NOMO-1 treated with DMSO at 0.1 percent for 48 hours (cell line): ENCODE measurements at regions not wholly inside any gene's neighbourhood (a gene's known extent, or its start where the extent isn't known, plus 50 kb on each side); places are given as distances from the start of the nearest gene placed in this dataset.

Source experiments
- DNase-seq: peaks from one replicate; lab custom pipeline; 2025; ENCODE audit not compliant: unreplicated experiment; lab: John Stamatoyannopoulos, UW

- peak; percentile 19 for DNase-seq
Observed at GRCh38 chr2:18749912-18750526, 160.7 kb upstream of the NT5C1B start.

GRCh38 chr2:18745431-18746272 lies 156.3 kb upstream of the NT5C1B start:
- no peak for DNase-seq

DNA sequence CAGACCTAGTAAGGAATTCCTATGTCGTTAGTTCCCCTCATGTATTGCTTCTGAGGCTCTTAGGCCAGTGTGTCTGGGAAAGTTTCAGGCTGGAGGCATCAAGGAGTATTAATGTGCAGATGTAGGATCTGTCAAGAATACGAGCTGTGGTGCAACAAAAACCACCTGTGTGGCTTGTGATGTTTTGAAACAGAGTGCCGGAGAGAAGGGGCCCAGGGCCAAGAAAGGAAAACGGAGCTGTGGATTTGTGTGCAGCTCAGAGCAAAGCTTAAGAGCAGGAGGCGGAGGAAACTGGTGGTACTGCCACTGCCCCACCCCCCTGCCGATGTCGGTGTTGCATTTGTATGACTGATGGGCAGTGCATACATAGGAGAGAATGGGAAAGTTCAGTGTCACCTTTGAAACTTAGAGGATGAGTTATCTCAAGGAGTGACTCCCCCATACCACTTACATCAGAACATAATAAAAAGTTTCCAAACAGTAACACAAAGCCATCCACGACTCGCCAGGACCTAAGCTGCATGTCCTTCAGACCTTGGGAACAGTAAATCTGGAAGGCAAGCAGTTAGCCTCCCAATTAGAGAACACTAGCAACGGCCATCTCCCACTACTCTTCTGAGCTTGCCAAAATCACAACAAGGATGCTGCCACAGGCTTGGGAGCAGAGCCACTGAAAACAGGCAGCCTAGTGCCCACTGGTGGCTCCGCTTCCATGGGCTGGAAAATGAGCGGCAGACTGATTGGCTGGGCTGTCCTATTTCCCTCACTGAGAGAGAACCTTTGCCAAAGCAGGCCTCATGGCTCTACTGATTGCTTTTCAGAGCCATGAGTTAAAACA lies 152.7 kb upstream of the NT5C1B start:
- DNase-seq = no peak

GRCh38 chr2:18741191-18741590 lies 151.8 kb upstream of the NT5C1B start:
- no peak for DNase-seq

DNA sequence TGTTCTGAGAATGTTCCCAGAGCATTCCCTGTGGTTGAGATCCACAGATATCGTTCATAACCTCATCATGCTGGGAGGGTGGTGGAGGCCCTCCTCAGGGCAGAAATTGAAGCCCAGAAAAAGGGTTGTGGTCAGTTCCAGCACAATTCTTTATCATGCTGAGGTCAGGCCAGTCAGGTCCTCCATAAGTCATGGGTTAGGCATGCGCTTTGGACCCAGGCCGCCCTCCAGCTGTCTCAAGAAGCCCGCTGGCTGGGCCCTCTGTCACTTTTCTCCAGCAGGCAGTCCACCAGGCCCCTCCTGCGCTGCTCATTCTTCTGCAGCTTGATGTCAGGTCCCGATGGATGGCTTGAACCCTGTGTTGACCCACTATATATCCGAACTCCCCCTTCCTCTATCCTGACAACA lies 151.1 kb upstream of the NT5C1B start:
- no peak for DNase-seq

DNA sequence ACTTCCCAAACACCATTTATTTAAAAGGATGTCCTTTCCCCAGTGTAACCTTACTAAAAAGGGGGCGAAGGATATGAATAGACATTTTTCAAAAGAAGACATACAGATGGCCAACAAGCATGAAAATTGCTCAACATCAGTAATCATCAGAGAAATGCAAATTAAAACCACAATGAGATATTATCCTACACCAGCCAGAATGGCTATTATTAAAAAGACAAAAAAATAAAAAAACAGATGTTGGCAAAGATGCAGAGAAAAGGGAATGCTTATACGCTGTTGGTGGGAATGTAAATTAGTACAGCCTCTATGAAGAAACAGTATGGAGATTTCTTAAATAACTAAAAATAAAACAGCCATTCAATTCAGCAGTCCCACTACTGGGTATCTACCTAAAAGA lies 142.3 kb upstream of the NT5C1B start:
- DNase-seq = no peak

DNA sequence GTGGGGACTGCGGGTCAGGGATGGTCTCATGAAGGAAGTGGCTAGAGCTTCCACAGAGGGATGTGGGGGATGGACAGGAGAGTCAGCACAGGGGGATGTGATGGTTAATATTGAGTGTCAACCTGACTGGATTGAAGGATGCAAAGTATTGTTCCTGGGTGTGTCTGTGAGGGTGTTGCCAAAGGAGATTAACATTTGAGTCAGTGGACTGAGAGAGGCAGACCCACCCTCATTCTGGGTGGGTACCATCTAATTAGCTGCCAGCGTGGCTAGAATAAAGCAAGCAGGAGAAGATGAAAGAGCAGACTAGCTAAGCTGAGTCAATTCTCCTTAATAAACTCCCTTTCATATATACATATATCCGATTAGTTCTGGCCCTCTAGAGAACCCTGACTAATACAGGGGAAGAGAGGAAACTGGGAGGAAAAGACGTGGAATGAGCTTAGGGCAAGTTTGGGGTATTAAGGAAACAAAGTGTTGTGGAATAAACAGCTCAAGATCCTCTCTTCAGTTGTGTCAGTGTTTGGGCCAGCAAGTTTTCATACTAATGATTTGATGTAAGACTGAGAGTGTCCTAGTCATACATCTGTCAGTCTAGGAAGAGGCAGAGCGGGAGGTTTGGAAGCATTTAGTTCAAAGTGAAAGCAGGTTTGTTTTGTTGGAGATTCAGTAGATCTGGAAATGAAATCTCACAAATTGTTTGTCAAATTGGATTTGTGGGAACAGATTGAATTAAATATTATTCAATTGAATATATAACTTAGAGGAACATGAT lies 135.2 kb upstream of the NT5C1B start:
- no peak for DNase-seq

DNA sequence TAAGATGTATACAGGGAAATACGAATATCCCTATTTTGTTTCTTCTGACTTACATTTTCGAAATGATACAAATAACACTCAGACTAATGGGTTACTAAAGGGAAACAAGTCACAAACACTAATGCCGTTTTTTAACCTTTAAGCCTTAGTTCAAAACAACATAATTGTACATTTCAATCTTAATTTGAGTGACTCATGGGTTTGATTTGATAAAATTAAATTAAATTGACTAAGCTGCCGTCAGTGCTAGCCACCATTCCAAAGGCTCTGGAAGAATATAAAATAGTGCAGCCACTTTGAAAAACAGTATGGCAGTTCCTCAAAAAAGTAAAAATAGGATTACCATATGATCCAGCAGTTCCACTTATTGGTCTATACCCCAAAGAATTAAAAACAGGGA lies 133.8 kb upstream of the NT5C1B start:
- DNase-seq = no peak

DNA sequence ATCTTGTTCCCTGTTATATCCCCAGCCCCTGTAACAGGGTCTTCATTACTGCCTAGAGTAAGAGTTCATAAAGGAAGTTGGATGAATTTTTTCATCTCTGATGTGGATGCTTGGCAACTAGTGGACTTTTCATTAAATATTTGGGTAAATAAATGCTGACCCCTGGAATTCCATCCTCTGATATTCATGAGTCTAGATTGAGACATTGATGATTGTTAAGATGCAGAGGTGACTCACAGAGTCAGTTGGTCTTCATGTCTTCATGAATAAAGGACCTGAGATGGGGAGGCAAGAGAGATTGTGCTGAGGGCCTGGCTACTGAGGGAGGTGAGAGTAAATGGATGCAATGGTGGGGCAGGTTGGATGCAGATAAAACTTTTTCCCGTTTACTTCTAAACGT lies 132.7 kb upstream of the NT5C1B start:
- no peak for DNase-seq

DNA sequence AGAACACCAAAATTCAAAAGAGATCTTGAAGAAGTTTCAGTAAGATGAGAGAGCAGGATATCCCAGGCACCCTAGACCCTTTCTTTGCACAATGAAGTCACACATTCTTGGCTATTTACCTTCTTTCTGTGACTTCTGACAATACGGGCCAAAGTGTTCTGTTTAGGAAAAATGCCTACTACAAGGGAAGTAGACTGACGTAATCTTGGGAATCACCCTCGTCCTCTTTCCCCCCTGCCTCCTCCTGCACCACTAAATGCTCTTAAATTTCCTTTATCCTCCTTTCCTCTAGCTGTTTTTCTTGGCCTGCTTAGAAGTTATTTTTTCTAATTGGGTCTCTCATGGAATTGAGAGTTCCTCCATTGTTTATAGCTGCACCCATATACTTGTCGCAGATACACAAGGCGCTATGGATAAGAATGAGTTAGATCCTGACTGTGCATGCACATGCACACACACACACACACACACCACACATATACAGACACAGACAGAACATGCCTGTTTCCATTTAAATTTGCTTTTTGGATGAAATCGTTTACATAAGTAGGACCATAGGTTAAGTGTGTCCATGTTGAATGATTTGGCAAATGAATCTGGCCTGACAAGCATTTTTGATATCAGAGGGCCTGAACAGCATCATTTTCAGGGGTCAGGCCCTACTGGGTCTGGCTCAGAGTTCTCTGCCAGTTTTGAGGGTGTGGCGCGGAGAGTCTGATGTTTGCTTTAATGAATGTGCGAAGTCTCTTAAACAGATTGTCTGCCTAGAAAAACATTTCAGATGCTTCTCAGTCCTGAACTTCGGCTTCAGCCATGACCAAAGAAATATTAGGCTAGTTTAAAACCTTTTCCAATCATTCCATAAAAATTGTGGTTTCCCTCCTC lies 131.9 kb upstream of the NT5C1B start:
- no peak for DNase-seq

DNA sequence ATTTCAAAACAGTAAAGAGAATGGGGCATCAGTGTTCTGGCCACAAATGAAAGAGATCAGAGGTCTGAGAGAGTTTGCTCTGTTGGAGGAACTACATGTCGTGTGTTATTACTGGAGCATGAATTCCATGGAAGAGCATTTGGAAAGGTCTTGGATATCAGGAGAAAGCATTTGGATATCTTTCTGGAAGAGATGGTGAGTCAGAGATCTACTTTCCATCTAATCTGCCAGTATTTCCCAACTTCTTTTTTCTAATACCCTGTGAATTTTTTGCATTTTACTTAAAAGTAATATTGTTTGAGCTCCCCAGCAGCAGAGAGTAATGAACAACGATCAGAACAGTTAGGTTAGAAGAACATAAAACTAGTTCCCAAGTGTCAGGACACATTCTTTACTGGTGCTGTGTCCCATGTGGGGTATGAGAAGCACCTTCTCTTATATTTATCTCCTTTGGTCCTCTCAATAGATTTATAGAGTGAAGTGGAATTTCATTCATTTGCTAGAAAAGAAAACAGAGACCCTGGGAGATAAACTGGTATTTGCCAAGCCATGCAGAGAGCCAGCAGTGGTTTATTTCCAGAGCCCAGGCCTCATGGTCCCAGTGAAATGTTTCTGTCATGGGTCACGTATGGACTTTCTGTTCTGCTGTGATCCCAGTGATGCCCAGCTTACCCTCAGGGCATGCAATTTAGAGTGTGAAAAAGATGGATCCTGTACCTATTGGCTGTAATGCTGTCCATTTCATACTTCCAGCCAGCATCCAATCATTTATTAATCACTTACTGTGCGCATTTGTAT lies 130.8 kb upstream of the NT5C1B start:
- DNase-seq = no peak

DNA sequence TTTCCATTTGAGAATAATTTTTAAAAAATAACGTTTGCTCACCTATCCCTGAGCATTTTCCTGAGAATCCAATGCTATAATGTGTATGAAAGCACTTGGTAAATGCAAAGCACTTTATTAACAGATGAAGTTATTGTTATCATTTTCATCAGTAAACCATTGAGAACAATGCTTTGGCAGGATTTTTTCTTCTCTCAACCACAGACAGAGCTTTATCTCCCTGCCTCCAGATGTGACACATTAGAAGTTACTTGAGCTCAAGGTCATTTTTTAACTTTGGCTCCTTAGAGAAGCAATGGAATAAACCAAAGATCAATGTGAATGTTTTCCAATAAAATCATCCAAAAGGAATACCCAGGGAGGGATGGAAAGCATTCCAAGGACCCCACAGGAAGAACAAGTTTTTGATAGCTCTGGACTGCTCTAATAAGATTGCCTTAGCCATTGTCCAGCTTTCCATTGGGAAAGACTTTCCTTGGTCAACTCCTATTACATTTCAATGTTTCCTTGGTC lies 118.9 kb upstream of the NT5C1B start:
- DNase-seq = no peak

DNA sequence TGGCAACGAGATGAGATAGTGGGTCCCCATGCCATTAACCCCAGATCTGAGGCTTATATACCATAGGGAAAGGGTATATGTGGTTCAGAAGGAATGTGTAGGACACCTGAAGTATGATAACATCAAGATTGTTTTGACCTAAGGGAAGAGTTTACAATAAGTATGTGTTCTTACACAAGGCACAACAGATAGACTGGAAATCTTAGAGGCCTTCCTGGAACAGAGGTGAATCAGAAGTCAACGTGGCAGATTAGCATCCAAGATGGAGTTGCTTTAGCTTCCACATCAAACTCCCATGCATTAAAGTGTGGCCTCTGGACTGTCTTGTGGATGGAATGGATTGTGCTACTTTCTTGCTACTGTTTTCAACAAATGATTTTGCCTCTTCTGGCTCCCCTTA lies 116.6 kb upstream of the NT5C1B start:
- no peak for DNase-seq

- no peak for DNase-seq
Observed at GRCh38 chr2:18704276-18704675, 114.9 kb upstream of the NT5C1B start.

DNA sequence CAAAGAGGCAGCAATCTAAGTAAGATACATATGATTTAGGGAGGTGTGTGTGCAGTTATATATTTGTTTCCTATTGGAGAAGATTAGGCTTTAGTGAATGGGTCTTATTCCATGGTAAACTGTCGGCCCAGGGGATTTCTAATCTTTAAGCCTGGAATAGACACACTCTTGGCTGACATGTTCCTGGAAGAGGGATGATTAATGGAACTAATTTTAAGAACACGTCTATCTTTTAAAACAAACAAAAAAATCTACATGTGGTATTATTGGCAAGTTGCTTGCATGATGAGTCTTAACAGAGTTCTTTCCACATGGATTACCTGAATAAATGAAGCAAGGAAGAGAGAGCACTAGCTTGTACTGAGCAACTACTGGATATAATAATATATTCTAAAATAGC lies 114.2 kb upstream of the NT5C1B start:
- DNase-seq = no peak

- no peak for DNase-seq
Observed at GRCh38 chr2:18701981-18702380, 112.6 kb upstream of the NT5C1B start.

GRCh38 chr2:18701546-18701945 lies 112.2 kb upstream of the NT5C1B start:
- no peak for DNase-seq

DNA sequence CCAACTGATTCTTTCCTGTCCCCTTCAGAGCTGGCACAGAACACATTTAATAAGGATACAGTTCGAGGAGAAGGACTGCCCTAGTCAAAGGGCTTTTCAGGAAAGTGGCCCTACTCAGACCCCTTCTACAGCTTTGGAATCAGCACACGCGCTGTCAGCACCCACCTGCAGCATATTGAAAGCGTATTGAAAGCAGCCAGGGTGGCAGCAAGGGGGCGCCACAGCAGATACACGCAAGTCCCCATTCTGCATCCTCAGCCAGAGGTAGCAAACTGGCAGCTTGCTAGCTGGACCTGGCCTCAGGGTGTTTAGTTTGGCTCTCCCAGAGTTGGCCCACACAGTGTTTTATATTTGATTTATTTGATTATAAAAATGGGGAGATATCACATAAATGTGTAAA lies 101.0 kb upstream of the NT5C1B start:
- DNase-seq = no peak
